ENCODE measurements at regions not wholly inside any gene's neighbourhood (a gene's known extent, or its start where the extent isn't known, plus 50 kb on each side); places are given as distances from the start of the nearest gene placed in this dataset.

- Histone ChIP-seq H3K27me3 (peaks cover 0 to 50% of the 10 kb centered on the region in 2 donors), H3K27ac (no peak overlapping the region), H3K4me3 (peak overlapping the region in 2 of 4 donors; percentile 36 to 41), H3K9me3 (no peaks in the 10 kb centered on the region), H3K36me3 (no peaks in the 10 kb centered on the region), H3K4me1 (peaks cover 0 to 21% (median 12%) of the 10 kb centered on the region in 4 donors)
- WGBS, 2 donors: 5 to 10% methylated on average over 7 of the region's 7 CpGs
- no peak for DNase-seq (ENCODE audit: low spot score in 2 of 2)
- no peak for TF ChIP-seq EP300 (IDR thresholded peaks at IDR 0.05)
- no peak for TF ChIP-seq CTCF (IDR thresholded peaks at IDR 0.05)
- no peak for TF ChIP-seq POLR2A (IDR thresholded peaks at IDR 0.05)
Observed at GRCh38 chr13:94968757-94969086, 256.4 kb upstream of the SOX21 start.

- no peak for DNase-seq (ENCODE audit: low spot score in 2 of 2)
- H3K27me3 ChIP-seq: peaks cover 0 to 50% of the 10 kb centered on the region in 2 donors
- H3K27ac ChIP-seq: no peak overlapping the region
Observed at GRCh38 chr13:94968040-94968756, 255.9 kb upstream of the SOX21 start.

GRCh38 chr13:94967183-94968039 is 255.1 kb upstream of the SOX21 start:
- Histone ChIP-seq H3K9me3 (no peaks in the 10 kb centered on the region), H3K4me1 (peaks cover 0 to 21% (median 12%) of the 10 kb centered on the region in 4 donors), H3K4me3 (peak overlapping the region in 3 of 4 donors; percentile 6 to 41 (median 36)), H3K27ac (no peak overlapping the region), H3K36me3 (no peaks in the 10 kb centered on the region), H3K27me3 (peaks cover 0 to 50% of the 10 kb centered on the region in 2 donors)
- TF ChIP-seq POLR2A (IDR thresholded peaks at IDR 0.05) (no peak), EP300 (IDR thresholded peaks at IDR 0.05) (no peak), CTCF (IDR thresholded peaks at IDR 0.05) (no peak)
- WGBS, 2 donors: 5 to 15% methylated on average over 11 to 53 of the region's 61 CpGs
- no peak for DNase-seq (ENCODE audit: low spot score in 2 of 2)

More at GRCh38 chr13:94968040-94968756, 255.9 kb upstream of the SOX21 start:
- Histone ChIP-seq H3K36me3 (no peaks in the 10 kb centered on the region), H3K9me3 (no peaks in the 10 kb centered on the region), H3K4me1 (peaks cover 0 to 21% (median 12%) of the 10 kb centered on the region in 4 donors), H3K4me3 (peak overlapping the region in 3 of 4 donors; percentile 6 to 41 (median 36))
- TF ChIP-seq EP300 (IDR thresholded peaks at IDR 0.05) (no peak), POLR2A (IDR thresholded peaks at IDR 0.05) (no peak)
- 1% methylated on average over 46 to 50 of the region's 56 CpGs for WGBS, 2 donors

- no peaks in the 10 kb centered on the region for H3K36me3 ChIP-seq
- no peak for TF ChIP-seq POLR2A (IDR thresholded peaks at IDR 0.05)
- TF ChIP-seq CTCF (IDR thresholded peaks at IDR 0.05): no peak
- no peak for TF ChIP-seq EP300 (IDR thresholded peaks at IDR 0.05)
- no peaks in the 10 kb centered on the region for H3K9me3 ChIP-seq
- no peak overlapping the region for H3K27ac ChIP-seq
- peaks cover 0 to 21% (median 12%) of the 10 kb centered on the region in 4 donors for H3K4me1 ChIP-seq
- WGBS, 2 donors: 27 to 50% methylated on average over 3 of the region's 3 CpGs
- no peak overlapping the region for H3K4me3 ChIP-seq
- peaks cover 0 to 50% of the 10 kb centered on the region in 2 donors for H3K27me3 ChIP-seq
- DNase-seq (ENCODE audit: low spot score in 2 of 2): no peak
Observed at GRCh38 chr13:94966422-94966955, 254.1 kb upstream of the SOX21 start.

- H3K36me3 ChIP-seq: no peaks in the 10 kb centered on the region
- TF ChIP-seq POLR2A (IDR thresholded peaks at IDR 0.05): no peak
- TF ChIP-seq CTCF (IDR thresholded peaks at IDR 0.05): no peak
- TF ChIP-seq EP300 (IDR thresholded peaks at IDR 0.05): no peak
- 75 to 81% methylated on average over 4 of the region's 4 CpGs for WGBS, 2 donors
- no peak overlapping the region for H3K4me3 ChIP-seq
- no peak overlapping the region for H3K27ac ChIP-seq
- H3K4me1 ChIP-seq: no peaks in the 10 kb centered on the region
- H3K9me3 ChIP-seq: no peaks in the 10 kb centered on the region
- no peak for DNase-seq (ENCODE audit: low spot score in 2 of 2)
- peaks cover 0 to 2% of the 10 kb centered on the region in 2 donors for H3K27me3 ChIP-seq
Observed at GRCh38 chr13:94959626-94960025, 247.3 kb upstream of the SOX21 start.
